Fibroblast of lung (primary cell): ENCODE measurements at regions not wholly inside any gene's neighbourhood (a gene's known extent, or its start where the extent isn't known, plus 50 kb on each side); places are given as distances from the start of the nearest gene placed in this dataset.
"Not testable (repeated sequence)": the region's sequence is repeated elsewhere in the genome, so short reads cannot be mapped to it uniquely, and the experiment has no call there.

ENCODE experiments used
- DNase-seq, 2 donors: peaks; one replicate each; pipeline versions ENCODE4 v3.0.0 to v3.0.0-alpha.2; 2010; ENCODE audit warnings: low read depth in 2 of 2
- H2AFZ ChIP-seq: 2 replicates; pipeline ENCODE4 v1.5.1; 2012; ENCODE audit warnings: low read length, control low read depth, inconsistent platforms
- H3K27ac ChIP-seq: 2 replicates; pipeline ENCODE4 v1.5.1; 2011; ENCODE audit warnings: low read length, control low read depth; ENCODE audit not compliant: insufficient read depth
- H3K27me3 ChIP-seq: 2 replicates; pipeline ENCODE4 v1.5.1; 2011; ENCODE audit warnings: mild to moderate bottlenecking, low read length; ENCODE audit not compliant: control insufficient read depth, insufficient read depth
- H3K36me3 ChIP-seq: 2 replicates; pipeline ENCODE4 v1.5.1; 2011; ENCODE audit warnings: low read length; ENCODE audit not compliant: control insufficient read depth, insufficient read depth
- H3K4me1 ChIP-seq: 2 replicates; pipeline ENCODE4 v1.5.1; 2011; ENCODE audit warnings: low read length; ENCODE audit not compliant: control insufficient read depth, insufficient read depth; ENCODE audit errors: extremely low read depth
- H3K4me2 ChIP-seq: 2 replicates; pipeline ENCODE4 v1.5.1; 2011; ENCODE audit warnings: low read length, control low read depth; ENCODE audit not compliant: insufficient read depth; ENCODE audit errors: extremely low read depth
- H3K4me3 ChIP-seq, 4 experiments: fragments of 200-600 bp in 1 of 4; sonication (generic) in 1 of 4; replicated peaks in 1 of 4; 2 replicates each; pipeline ENCODE4 v1.5.1; 2011 to 2016; ENCODE audit warnings: low read length in 4 of 4, low read depth in 3 of 4, mild to moderate bottlenecking in 3 of 4, control low read depth in 2 of 4, inconsistent platforms in 1 of 4, mixed read lengths in 1 of 4; ENCODE audit not compliant: insufficient read depth in 1 of 4; ENCODE audit errors: control extremely low read depth in 1 of 4
- H3K79me2 ChIP-seq: 2 replicates; pipeline ENCODE4 v1.5.1; 2012; ENCODE audit warnings: mild to moderate bottlenecking, low read length, inconsistent platforms; ENCODE audit not compliant: control insufficient read depth, insufficient read depth
- H3K9ac ChIP-seq: 2 replicates; pipeline ENCODE4 v1.5.1; 2011; ENCODE audit warnings: mild to moderate bottlenecking, low read length, control low read depth; ENCODE audit not compliant: insufficient read depth
- H3K9me3 ChIP-seq: 2 replicates; pipeline ENCODE4 v1.5.1; 2012; ENCODE audit warnings: low read depth, low read length; ENCODE audit not compliant: control insufficient read depth, insufficient read depth
- H4K20me1 ChIP-seq: 2 replicates; pipeline ENCODE4 v1.5.1; 2011; ENCODE audit warnings: low read length; ENCODE audit not compliant: control insufficient read depth, insufficient read depth; ENCODE audit errors: extremely low read depth
- EZH2 ChIP-seq: IDR thresholded peaks from 2 replicates; pipeline ENCODE4 v1.5.1; 2012; ENCODE audit warnings: low read length, control low read depth, mild to moderate bottlenecking; ENCODE audit errors: missing control alignments
- TF ChIP-seq, protein P1 (sequence below), 2 donors: IDR thresholded peaks in 1 of 2; conservative IDR thresholded peaks in 1 of 2; 1 replicate in 1 of 2; 2 replicates in 1 of 2; pipeline ENCODE4 v1.5.1; 2011 to 2012; ENCODE audit warnings: low read length in 2 of 2, control low read depth in 1 of 2, inconsistent platforms in 1 of 2, low read depth in 1 of 2, mild to moderate bottlenecking in 1 of 2

DNA sequence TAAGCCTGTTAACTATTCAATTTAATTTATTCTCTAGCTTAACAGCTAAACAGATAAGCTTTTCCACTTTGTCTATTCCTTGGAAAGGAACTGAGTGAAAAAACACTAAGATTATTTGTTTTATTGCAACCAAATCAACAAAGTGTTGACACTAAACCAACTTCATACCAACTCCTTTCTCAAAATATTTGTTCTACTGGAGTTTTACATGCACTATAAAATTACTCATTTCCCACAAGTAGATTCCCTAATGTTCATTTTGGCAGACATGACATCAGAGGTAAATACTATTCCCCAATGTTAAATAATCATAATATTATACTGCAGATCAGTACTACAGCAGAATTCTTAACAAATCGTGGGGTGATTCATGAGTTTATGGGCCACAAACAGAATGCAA, 231.4 kb downstream of the TTC6 start:
- H2AFZ ChIP-seq = no peak overlapping the region
- no peaks in the 10 kb centered on the region for H3K79me2 ChIP-seq
- H4K20me1 ChIP-seq = no peaks in the 10 kb centered on the region
- no peaks in the 10 kb centered on the region for H3K36me3 ChIP-seq
- no peak overlapping the region for H3K4me3 ChIP-seq
- no peak for DNase-seq
- TF ChIP-seq EZH2 = no peak
- no peak overlapping the region for H3K9ac ChIP-seq
- no peaks in the 10 kb centered on the region for H3K9me3 ChIP-seq
- H3K27ac ChIP-seq = no peak overlapping the region
- no peaks in the 10 kb centered on the region for H3K27me3 ChIP-seq
- no peak overlapping the region for H3K4me2 ChIP-seq
- H3K4me1 ChIP-seq = no peaks in the 10 kb centered on the region

DNA sequence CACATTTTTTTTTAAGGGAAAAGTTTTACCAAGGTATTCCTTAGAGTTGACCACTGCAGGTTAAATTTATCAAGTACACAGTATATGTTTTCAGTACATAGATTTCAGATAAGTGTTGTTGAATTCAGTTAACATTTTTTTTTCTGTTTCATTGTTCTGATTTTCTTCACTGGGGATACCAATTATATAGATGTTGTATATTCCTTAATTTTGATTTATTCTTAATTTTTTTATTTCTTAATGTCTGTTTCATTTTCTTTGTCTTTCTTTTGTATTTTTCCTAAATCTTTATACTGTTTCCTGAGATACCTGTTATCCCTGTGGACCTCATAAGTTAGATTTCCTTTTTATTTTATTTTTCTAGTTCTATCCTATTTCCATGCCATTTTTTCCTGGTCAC, 234.8 kb downstream of the TTC6 start:
- Histone ChIP-seq H3K4me1 (no peaks in the 10 kb centered on the region), H3K27ac (no peak overlapping the region), H3K9ac (no peak overlapping the region), H3K36me3 (no peaks in the 10 kb centered on the region), H4K20me1 (no peaks in the 10 kb centered on the region), H3K9me3 (no peaks in the 10 kb centered on the region), H3K4me3 (no peak overlapping the region), H3K27me3 (no peaks in the 10 kb centered on the region), H3K79me2 (no peaks in the 10 kb centered on the region), H3K4me2 (no peak overlapping the region), H2AFZ (no peak overlapping the region)
- no peak for DNase-seq
- no peak for TF ChIP-seq EZH2

DNA sequence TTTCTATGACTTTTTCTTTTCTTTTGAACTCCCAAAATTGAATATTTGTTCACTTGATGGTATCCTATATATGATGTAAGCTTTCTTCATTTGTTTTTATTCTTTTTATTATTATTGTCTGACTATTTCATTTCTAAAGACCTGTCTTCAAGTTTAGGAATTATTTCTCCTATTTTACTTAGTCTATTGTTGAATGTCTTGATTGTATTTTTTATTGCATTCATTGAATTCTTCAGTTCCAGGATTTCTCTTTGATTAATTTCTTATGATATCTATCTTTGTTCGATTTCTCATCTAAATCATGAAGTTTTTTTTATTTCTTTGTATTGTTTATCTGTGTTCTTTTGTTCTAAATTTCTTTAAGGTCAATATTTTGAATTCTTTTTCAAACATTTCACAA, 238.8 kb downstream of the TTC6 start:
- no peaks in the 10 kb centered on the region for H3K27me3 ChIP-seq
- H4K20me1 ChIP-seq = no peaks in the 10 kb centered on the region
- H2AFZ ChIP-seq = no peak overlapping the region
- H3K79me2 ChIP-seq = no peaks in the 10 kb centered on the region
- no peak overlapping the region for H3K9ac ChIP-seq
- no peak overlapping the region for H3K4me2 ChIP-seq
- no peak overlapping the region for H3K4me3 ChIP-seq
- DNase-seq = no peak
- H3K9me3 ChIP-seq = no peaks in the 10 kb centered on the region
- H3K4me1 ChIP-seq = no peaks in the 10 kb centered on the region
- TF ChIP-seq EZH2 = no peak
- TF ChIP-seq, protein P1, sequence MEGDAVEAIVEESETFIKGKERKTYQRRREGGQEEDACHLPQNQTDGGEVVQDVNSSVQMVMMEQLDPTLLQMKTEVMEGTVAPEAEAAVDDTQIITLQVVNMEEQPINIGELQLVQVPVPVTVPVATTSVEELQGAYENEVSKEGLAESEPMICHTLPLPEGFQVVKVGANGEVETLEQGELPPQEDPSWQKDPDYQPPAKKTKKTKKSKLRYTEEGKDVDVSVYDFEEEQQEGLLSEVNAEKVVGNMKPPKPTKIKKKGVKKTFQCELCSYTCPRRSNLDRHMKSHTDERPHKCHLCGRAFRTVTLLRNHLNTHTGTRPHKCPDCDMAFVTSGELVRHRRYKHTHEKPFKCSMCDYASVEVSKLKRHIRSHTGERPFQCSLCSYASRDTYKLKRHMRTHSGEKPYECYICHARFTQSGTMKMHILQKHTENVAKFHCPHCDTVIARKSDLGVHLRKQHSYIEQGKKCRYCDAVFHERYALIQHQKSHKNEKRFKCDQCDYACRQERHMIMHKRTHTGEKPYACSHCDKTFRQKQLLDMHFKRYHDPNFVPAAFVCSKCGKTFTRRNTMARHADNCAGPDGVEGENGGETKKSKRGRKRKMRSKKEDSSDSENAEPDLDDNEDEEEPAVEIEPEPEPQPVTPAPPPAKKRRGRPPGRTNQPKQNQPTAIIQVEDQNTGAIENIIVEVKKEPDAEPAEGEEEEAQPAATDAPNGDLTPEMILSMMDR (conservative IDR thresholded peaks at IDR 0.05 in 1 of 2, IDR thresholded peaks at IDR 0.05 in 1 of 2; ENCODE audit: low read depth in 1 of 2, low read length in 2 of 2) = no peak
- no peaks in the 10 kb centered on the region for H3K36me3 ChIP-seq
- H3K27ac ChIP-seq = no peak overlapping the region

DNA sequence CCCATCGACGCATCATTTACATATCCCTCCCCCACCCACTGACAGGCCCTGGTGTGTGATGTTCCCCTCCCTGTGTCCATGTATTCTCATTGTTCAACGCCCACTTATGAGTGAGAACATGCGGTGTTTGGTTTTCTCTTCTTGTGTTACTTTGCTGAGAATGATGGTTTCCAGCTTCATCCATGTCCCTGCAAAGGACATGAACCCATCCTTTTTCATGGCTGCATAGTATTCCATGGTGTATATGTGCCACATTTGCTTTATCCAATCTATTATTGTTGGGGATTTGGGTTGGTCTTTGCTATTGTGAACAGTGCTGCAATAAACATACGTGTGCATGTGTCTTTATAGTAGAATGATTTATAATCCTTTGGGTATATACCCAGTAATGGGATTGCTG, 243.3 kb downstream of the TTC6 start:
- not testable (repeated sequence) for H3K79me2 ChIP-seq, H4K20me1 ChIP-seq, H2AFZ ChIP-seq, H3K4me2 ChIP-seq, H3K9ac ChIP-seq, H3K9me3 ChIP-seq, H3K27ac ChIP-seq, H3K27me3 ChIP-seq, DNase-seq, H3K4me3 ChIP-seq, H3K4me1 ChIP-seq, H3K36me3 ChIP-seq

DNA sequence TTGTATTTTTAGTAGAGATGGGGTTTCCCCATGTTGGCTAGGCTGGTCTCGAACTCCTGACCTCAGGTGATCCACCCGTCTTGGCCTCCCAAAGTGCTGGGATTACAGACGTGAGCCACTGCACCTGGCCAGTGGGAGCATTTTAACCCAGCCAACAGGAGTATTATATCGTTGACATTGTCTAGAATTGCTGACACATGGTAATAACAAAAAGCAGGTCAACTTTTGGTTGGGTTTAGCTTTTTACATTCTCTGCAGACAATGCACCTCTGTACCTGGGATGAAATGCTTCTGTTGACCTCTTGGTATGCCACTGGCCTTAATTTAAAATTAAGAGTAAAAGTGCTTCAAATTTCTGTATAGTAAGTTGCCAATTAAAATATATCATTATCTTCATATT, 245.6 kb downstream of the TTC6 start:
- not testable (repeated sequence) for H3K79me2 ChIP-seq, H3K4me3 ChIP-seq, H3K36me3 ChIP-seq, H3K9me3 ChIP-seq, H3K9ac ChIP-seq, H3K4me2 ChIP-seq, H2AFZ ChIP-seq, H3K27me3 ChIP-seq, H3K4me1 ChIP-seq, H4K20me1 ChIP-seq, DNase-seq, H3K27ac ChIP-seq
